ENCODE measurements at regions not wholly inside any gene's neighbourhood (a gene's known extent, or its start where the extent isn't known, plus 50 kb on each side); places are given as distances from the start of the nearest gene placed in this dataset.
"Not testable (repeated sequence)": the region's sequence is repeated elsewhere in the genome, so short reads cannot be mapped to it uniquely, and the experiment has no call there.

- 90 to 92% methylated on average over 4 of the region's 4 CpGs for WGBS, 2 donors
- DNase-seq = no peak
- TF ChIP-seq CTCF (IDR thresholded peaks at IDR 0.05) (no peak), POLR2A (IDR thresholded peaks at IDR 0.05) (no peak), POLR2AphosphoS5 (IDR thresholded peaks at IDR 0.05) (no peak), EP300 (IDR thresholded peaks at IDR 0.05) (no peak)
- Histone ChIP-seq H3K9me3 (no peaks in the 10 kb centered on the region), H3K4me1 (no peaks in the 10 kb centered on the region), H3K4me3 (no peak overlapping the region), H3K27me3 (no peaks in the 10 kb centered on the region), H3K27ac (no peak overlapping the region), H3K36me3 (no peaks in the 10 kb centered on the region)
- intact Hi-C loops (cut with DNase I) = no loop called here
Measured at GRCh38 chr11:98358551-98358950, 662.2 kb upstream of the CNTN5 start.

- Histone ChIP-seq H3K9me3 (no peaks in the 10 kb centered on the region), H3K36me3 (no peaks in the 10 kb centered on the region), H3K27me3 (no peaks in the 10 kb centered on the region), H3K27ac (no peak overlapping the region), H3K4me3 (no peak overlapping the region), H3K4me1 (no peaks in the 10 kb centered on the region)
- no peak for DNase-seq
- intact Hi-C loops (cut with DNase I) = no loop called here
- 62 to 75% methylated on average over 3 of the region's 3 CpGs for WGBS, 2 donors
- TF ChIP-seq POLR2A (IDR thresholded peaks at IDR 0.05) (no peak), POLR2AphosphoS5 (IDR thresholded peaks at IDR 0.05) (no peak), EP300 (IDR thresholded peaks at IDR 0.05) (no peak), CTCF (IDR thresholded peaks at IDR 0.05) (no peak)
Measured at GRCh38 chr11:98365190-98365589, 655.6 kb upstream of the CNTN5 start.

- H3K27ac ChIP-seq = no peak overlapping the region
- H3K9me3 ChIP-seq = no peaks in the 10 kb centered on the region
- no peak for DNase-seq
- intact Hi-C loops (cut with DNase I) = no loop called here
- no peaks in the 10 kb centered on the region for H3K27me3 ChIP-seq
- H3K4me3 ChIP-seq = no peak overlapping the region
- H3K4me1 ChIP-seq = no peaks in the 10 kb centered on the region
- TF ChIP-seq CTCF (IDR thresholded peaks at IDR 0.05) (no peak), EP300 (IDR thresholded peaks at IDR 0.05) (no peak), POLR2AphosphoS5 (IDR thresholded peaks at IDR 0.05) (no peak), POLR2A (IDR thresholded peaks at IDR 0.05) (no peak)
- no peaks in the 10 kb centered on the region for H3K36me3 ChIP-seq
- 74 to 79% methylated on average over 2 of the region's 2 CpGs for WGBS, 2 donors
Measured at GRCh38 chr11:98365941-98366340, 654.8 kb upstream of the CNTN5 start.

- WGBS, 2 donors = 87 to 91% methylated on average over 2 of the region's 2 CpGs
- H3K27ac ChIP-seq = no peak overlapping the region
- TF ChIP-seq EP300 (IDR thresholded peaks at IDR 0.05) (no peak), POLR2AphosphoS5 (IDR thresholded peaks at IDR 0.05) (no peak), CTCF (IDR thresholded peaks at IDR 0.05) (no peak), POLR2A (IDR thresholded peaks at IDR 0.05) (no peak)
- DNase-seq = no peak
- intact Hi-C loops (cut with DNase I) = no loop called here
- no peaks in the 10 kb centered on the region for H3K36me3 ChIP-seq
- no peaks in the 10 kb centered on the region for H3K4me1 ChIP-seq
- no peaks in the 10 kb centered on the region for H3K9me3 ChIP-seq
- no peaks in the 10 kb centered on the region for H3K27me3 ChIP-seq
- H3K4me3 ChIP-seq = no peak overlapping the region
Measured at GRCh38 chr11:98390391-98390790, 630.4 kb upstream of the CNTN5 start.

- intact Hi-C loops (cut with DNase I); H3K4me3 ChIP-seq; H3K36me3 ChIP-seq; H3K4me1 ChIP-seq; DNase-seq; H3K9me3 ChIP-seq; H3K27ac ChIP-seq; H3K27me3 ChIP-seq: not testable (repeated sequence)
- 83 to 89% methylated on average over 4 of the region's 4 CpGs for WGBS, 2 donors
Measured at GRCh38 chr11:98394500-98394899, 626.2 kb upstream of the CNTN5 start.

All from sigmoid colon (tissue), 6 donors.